ENCODE measurements at regions not wholly inside any gene's neighbourhood (a gene's known extent, or its start where the extent isn't known, plus 50 kb on each side); places are given as distances from the start of the nearest gene placed in this dataset.

GRCh38 chr3:15942936-15943335 is 145.2 kb upstream of the ANKRD28 start:
- H3K4me3 ChIP-seq (ENCODE audit: low read depth, low read length) = no peak overlapping the region

- no peak overlapping the region for H3K4me3 ChIP-seq (ENCODE audit: low read depth, low read length)
These were observed 150.6 kb upstream of the ANKRD28 start for GRCh38 chr3:15948388-15948787.

GRCh38 chr3:15952543-15953175 is 154.9 kb upstream of the ANKRD28 start:
- no peak overlapping the region for H3K4me3 ChIP-seq (ENCODE audit: low read depth, low read length)

- no peak overlapping the region for H3K4me3 ChIP-seq (ENCODE audit: low read depth, low read length)
These were observed 156.1 kb upstream of the ANKRD28 start for GRCh38 chr3:15953841-15954240.

- no peak overlapping the region for H3K4me3 ChIP-seq (ENCODE audit: low read depth, low read length)
These were observed 158.2 kb upstream of the ANKRD28 start for GRCh38 chr3:15955968-15956367.

GRCh38 chr3:15958692-15959433 is 161.1 kb upstream of the ANKRD28 start:
- H3K4me3 ChIP-seq (ENCODE audit: low read depth, low read length) = no peak overlapping the region

- no peak overlapping the region for H3K4me3 ChIP-seq (ENCODE audit: low read depth, low read length)
These were observed 161.6 kb upstream of the ANKRD28 start for GRCh38 chr3:15959434-15959811.

- H3K4me3 ChIP-seq (ENCODE audit: low read depth, low read length) = no peak overlapping the region
These were observed 167.0 kb upstream of the ANKRD28 start for GRCh38 chr3:15964605-15965442.

GRCh38 chr3:15967577-15967976 is 169.8 kb upstream of the ANKRD28 start:
- no peak overlapping the region for H3K4me3 ChIP-seq (ENCODE audit: low read depth, low read length)

- no peak overlapping the region for H3K4me3 ChIP-seq (ENCODE audit: low read depth, low read length)
These were observed 172.3 kb upstream of the ANKRD28 start for GRCh38 chr3:15969874-15970640.

GRCh38 chr3:15973414-15973813 is 175.6 kb upstream of the ANKRD28 start:
- no peak overlapping the region for H3K4me3 ChIP-seq (ENCODE audit: low read depth, low read length)

- H3K4me3 ChIP-seq (ENCODE audit: low read depth, low read length) = no peak overlapping the region
These were observed 176.2 kb upstream of the ANKRD28 start for GRCh38 chr3:15973940-15974339.

GRCh38 chr3:15974647-15975046 is 176.9 kb upstream of the ANKRD28 start:
- no peak overlapping the region for H3K4me3 ChIP-seq (ENCODE audit: low read depth, low read length)

GRCh38 chr3:15976524-15976923 is 178.7 kb upstream of the ANKRD28 start:
- no peak overlapping the region for H3K4me3 ChIP-seq (ENCODE audit: low read depth, low read length)

GRCh38 chr3:15977090-15977489 is 179.3 kb upstream of the ANKRD28 start:
- no peak overlapping the region for H3K4me3 ChIP-seq (ENCODE audit: low read depth, low read length)

GRCh38 chr3:15977598-15978232 is 179.9 kb upstream of the ANKRD28 start:
- no peak overlapping the region for H3K4me3 ChIP-seq (ENCODE audit: low read depth, low read length)

- H3K4me3 ChIP-seq (ENCODE audit: low read depth, low read length) = no peak overlapping the region
These were observed 181.0 kb upstream of the ANKRD28 start for GRCh38 chr3:15978801-15979200.

- H3K4me3 ChIP-seq (ENCODE audit: low read depth, low read length) = no peak overlapping the region
These were observed 181.7 kb upstream of the ANKRD28 start for GRCh38 chr3:15979495-15979894.

GRCh38 chr3:15979900-15980299 is 182.1 kb upstream of the ANKRD28 start:
- no peak overlapping the region for H3K4me3 ChIP-seq (ENCODE audit: low read depth, low read length)

- no peak overlapping the region for H3K4me3 ChIP-seq (ENCODE audit: low read depth, low read length)
These were observed 184.5 kb upstream of the ANKRD28 start for GRCh38 chr3:15982243-15982642.

Measured in iPS-11a (cell line).